ENCODE measurements at regions not wholly inside any gene's neighbourhood (a gene's known extent, or its start where the extent isn't known, plus 50 kb on each side); places are given as distances from the start of the nearest gene placed in this dataset.

GRCh38 chr22:44592824-44593148 is 94.8 kb upstream of the RTL6 start:
- TF ChIP-seq CTCF (conservative IDR thresholded peaks at IDR 0.05; ENCODE audit: low read length) (no peak), EZH2phosphoT487 (IDR thresholded peaks at IDR 0.05; ENCODE audit: borderline replicate concordance) (no peak)

All from Loucy (cell line).